Loucy (cell line): ENCODE measurements at regions not wholly inside any gene's neighbourhood (a gene's known extent, or its start where the extent isn't known, plus 50 kb on each side); places are given as distances from the start of the nearest gene placed in this dataset.

Source experiments
- CTCF ChIP-seq: fragments of 200-600 bp; sonication (generic); conservative IDR thresholded peaks from 2 replicates; pipeline ENCODE4 v1.5.1; 2014; ENCODE audit warnings: mild to moderate bottlenecking, antibody characterized with exemption, low read length
- EZH2phosphoT487 ChIP-seq: fragments of 200-600 bp; IDR thresholded peaks from 2 replicates; pipeline ENCODE4 v1.6.1; 2018; ENCODE audit warnings: antibody characterized with exemption, mild to moderate bottlenecking, moderate library complexity, borderline replicate concordance

- TF ChIP-seq CTCF: no peak
- no peak for TF ChIP-seq EZH2phosphoT487
Observed at GRCh38 chr14:39488600-39488999, 56.4 kb upstream of the FBXO33 start.
